ENCODE measurements at regions not wholly inside any gene's neighbourhood (a gene's known extent, or its start where the extent isn't known, plus 50 kb on each side); places are given as distances from the start of the nearest gene placed in this dataset.
"Not testable (repeated sequence)": the region's sequence is repeated elsewhere in the genome, so short reads cannot be mapped to it uniquely, and the experiment has no call there.

DNA sequence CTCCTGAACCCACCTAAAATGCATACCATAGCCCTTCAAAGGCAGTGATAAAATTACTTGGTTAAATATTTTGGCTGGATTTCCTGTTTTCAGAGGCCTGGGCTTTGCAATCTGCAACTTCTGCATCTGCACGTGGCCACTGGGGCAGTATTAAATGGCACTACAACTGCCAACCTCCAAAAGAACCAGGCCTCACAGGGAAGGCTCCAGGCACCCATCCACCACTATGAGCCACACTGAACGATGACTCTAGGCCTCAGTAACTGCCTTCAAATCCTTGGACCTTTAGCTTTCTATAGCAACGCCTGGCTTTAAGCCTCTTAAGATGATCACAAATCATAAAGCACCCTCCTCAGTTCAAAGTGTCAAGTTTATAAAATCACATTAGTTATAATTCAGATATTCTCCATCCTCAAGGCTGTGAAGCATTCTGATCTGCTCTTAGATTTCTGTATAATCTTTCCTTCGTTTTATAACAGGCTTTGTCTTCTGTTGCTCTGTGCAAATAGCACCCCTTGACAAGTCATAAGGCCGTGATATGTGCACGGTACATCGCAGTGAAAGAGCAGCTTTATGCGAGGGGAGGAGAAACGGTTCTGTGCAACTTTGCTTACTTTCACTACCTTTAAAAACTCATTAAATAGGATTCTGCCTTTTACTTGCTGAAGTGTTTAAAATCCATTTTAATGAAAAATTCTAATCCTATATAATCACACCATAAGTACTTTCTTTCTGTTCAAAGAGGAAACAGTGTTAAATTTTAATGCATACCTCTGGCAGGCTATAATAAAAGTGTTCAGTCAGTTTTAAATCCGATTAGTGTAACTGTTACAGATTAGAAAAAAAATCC, 196.4 kb upstream of the G2E3 start:
- TF ChIP-seq, protein P1, sequence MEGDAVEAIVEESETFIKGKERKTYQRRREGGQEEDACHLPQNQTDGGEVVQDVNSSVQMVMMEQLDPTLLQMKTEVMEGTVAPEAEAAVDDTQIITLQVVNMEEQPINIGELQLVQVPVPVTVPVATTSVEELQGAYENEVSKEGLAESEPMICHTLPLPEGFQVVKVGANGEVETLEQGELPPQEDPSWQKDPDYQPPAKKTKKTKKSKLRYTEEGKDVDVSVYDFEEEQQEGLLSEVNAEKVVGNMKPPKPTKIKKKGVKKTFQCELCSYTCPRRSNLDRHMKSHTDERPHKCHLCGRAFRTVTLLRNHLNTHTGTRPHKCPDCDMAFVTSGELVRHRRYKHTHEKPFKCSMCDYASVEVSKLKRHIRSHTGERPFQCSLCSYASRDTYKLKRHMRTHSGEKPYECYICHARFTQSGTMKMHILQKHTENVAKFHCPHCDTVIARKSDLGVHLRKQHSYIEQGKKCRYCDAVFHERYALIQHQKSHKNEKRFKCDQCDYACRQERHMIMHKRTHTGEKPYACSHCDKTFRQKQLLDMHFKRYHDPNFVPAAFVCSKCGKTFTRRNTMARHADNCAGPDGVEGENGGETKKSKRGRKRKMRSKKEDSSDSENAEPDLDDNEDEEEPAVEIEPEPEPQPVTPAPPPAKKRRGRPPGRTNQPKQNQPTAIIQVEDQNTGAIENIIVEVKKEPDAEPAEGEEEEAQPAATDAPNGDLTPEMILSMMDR (IDR thresholded peaks at IDR 0.05; ENCODE audit: insufficient read depth, low read depth, low read length): no peak
- TF ChIP-seq EZH2 (IDR thresholded peaks at IDR 0.05; ENCODE audit: insufficient read depth, low read length): no peak
- peaks cover 53% of the 10 kb centered on the region for H3K27me3 Mint-ChIP-seq (ENCODE audit: low read depth, unreplicated experiment)
- H3K27ac Mint-ChIP-seq (ENCODE audit: unreplicated experiment): no peak overlapping the region
- Histone ChIP-seq H3K36me3 (ENCODE audit: insufficient read depth, low read length) (no peaks in the 10 kb centered on the region), H3K9ac (ENCODE audit: low read length) (no peak overlapping the region), H3K9me3 (ENCODE audit: insufficient read depth, low read depth, low read length) (no peaks in the 10 kb centered on the region), H3K4me3 (ENCODE audit: insufficient read depth, low read depth, low read length) (no peak overlapping the region), H4K20me1 (ENCODE audit: insufficient read depth, low read length) (no peaks in the 10 kb centered on the region), H3K27ac (ENCODE audit: low read depth, low read length) (no peak overlapping the region), H2AFZ (ENCODE audit: low read depth, low read length) (no peak overlapping the region), H3K4me1 (ENCODE audit: insufficient read depth, low read length) (no peaks in the 10 kb centered on the region), H3K27me3 (ENCODE audit: insufficient read depth, low read length) (no peaks in the 10 kb centered on the region), H3K79me2 (ENCODE audit: insufficient read depth, low read length) (no peaks in the 10 kb centered on the region), H3K4me2 (ENCODE audit: low read length) (no peak overlapping the region)
- H3K9me3 Mint-ChIP-seq (ENCODE audit: unreplicated experiment): peaks cover 6% of the 10 kb centered on the region
- H3K4me3 Mint-ChIP-seq (ENCODE audit: unreplicated experiment): no peak overlapping the region
- H3K4me1 Mint-ChIP-seq (ENCODE audit: low read depth, unreplicated experiment): no peaks in the 10 kb centered on the region
- FAIRE-seq (no peak), DNase-seq (ENCODE audit: low read depth) (no peak)
- H3K36me3 Mint-ChIP-seq (ENCODE audit: low read depth, unreplicated experiment): no peaks in the 10 kb centered on the region

DNA sequence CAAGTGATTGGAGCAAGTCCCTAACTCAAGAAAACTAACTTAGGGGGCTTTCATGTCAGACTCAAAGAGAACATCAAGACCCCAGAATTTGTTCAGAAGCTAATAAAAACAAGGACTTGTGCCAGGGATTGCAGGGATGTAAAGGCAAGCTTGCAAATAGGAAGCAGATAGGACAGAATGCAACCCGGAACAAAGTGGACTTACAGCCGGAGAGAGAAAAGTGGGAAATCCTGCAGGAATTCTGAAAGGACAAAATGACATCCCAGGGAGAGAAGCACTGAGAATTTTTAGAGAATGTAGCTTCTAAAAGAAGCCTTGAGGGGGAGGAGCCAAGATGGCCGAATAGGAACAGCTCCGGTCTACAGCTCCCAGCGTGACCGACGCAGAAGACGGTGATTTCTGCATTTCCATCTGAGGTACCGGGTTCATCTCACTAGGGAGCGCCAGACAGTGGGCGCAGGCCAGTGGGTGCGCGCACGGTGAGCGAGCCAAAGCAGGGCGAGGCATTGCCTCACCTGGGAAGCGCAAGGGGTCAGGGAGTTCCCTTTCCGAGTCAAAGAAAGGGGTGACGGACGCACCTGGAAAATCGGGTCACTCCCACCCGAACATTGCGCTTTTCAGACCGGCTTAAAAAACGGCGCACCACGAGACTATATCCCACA, 195.6 kb upstream of the G2E3 start:
- not testable (repeated sequence) for H3K4me1 Mint-ChIP-seq (ENCODE audit: low read depth, unreplicated experiment); H3K27me3 ChIP-seq (ENCODE audit: insufficient read depth, low read length); H3K79me2 ChIP-seq (ENCODE audit: insufficient read depth, low read length); H4K20me1 ChIP-seq (ENCODE audit: insufficient read depth, low read length); H2AFZ ChIP-seq (ENCODE audit: low read depth, low read length); H3K9me3 Mint-ChIP-seq (ENCODE audit: unreplicated experiment); FAIRE-seq; H3K9me3 ChIP-seq (ENCODE audit: insufficient read depth, low read depth, low read length); H3K27ac Mint-ChIP-seq (ENCODE audit: unreplicated experiment); H3K36me3 Mint-ChIP-seq (ENCODE audit: low read depth, unreplicated experiment); H3K4me3 ChIP-seq (ENCODE audit: insufficient read depth, low read depth, low read length); H3K36me3 ChIP-seq (ENCODE audit: insufficient read depth, low read length); H3K9ac ChIP-seq (ENCODE audit: low read length); DNase-seq (ENCODE audit: low read depth); H3K4me3 Mint-ChIP-seq (ENCODE audit: unreplicated experiment); H3K4me2 ChIP-seq (ENCODE audit: low read length); H3K4me1 ChIP-seq (ENCODE audit: insufficient read depth, low read length); H3K27ac ChIP-seq (ENCODE audit: low read depth, low read length)
- H3K27me3 Mint-ChIP-seq (ENCODE audit: low read depth, unreplicated experiment): peaks cover 45% of the 10 kb centered on the region

- Histone ChIP-seq H3K4me1 (ENCODE audit: insufficient read depth, low read length) (no peaks in the 10 kb centered on the region), H4K20me1 (ENCODE audit: insufficient read depth, low read length) (no peaks in the 10 kb centered on the region), H3K27me3 (ENCODE audit: insufficient read depth, low read length) (no peaks in the 10 kb centered on the region), H3K79me2 (ENCODE audit: insufficient read depth, low read length) (no peaks in the 10 kb centered on the region), H3K9ac (ENCODE audit: low read length) (no peak overlapping the region), H3K36me3 (ENCODE audit: insufficient read depth, low read length) (no peaks in the 10 kb centered on the region), H2AFZ (ENCODE audit: low read depth, low read length) (no peak overlapping the region), H3K9me3 (ENCODE audit: insufficient read depth, low read depth, low read length) (no peaks in the 10 kb centered on the region), H3K4me3 (ENCODE audit: insufficient read depth, low read depth, low read length) (no peak overlapping the region), H3K4me2 (ENCODE audit: low read length) (no peak overlapping the region), H3K27ac (ENCODE audit: low read depth, low read length) (no peak overlapping the region)
- Mint-ChIP-seq H3K36me3 (ENCODE audit: low read depth, unreplicated experiment) (no peaks in the 10 kb centered on the region), H3K27ac (ENCODE audit: unreplicated experiment) (no peak overlapping the region), H3K27me3 (ENCODE audit: low read depth, unreplicated experiment) (peaks cover 18% of the 10 kb centered on the region), H3K4me3 (ENCODE audit: unreplicated experiment) (no peak overlapping the region), H3K4me1 (ENCODE audit: low read depth, unreplicated experiment) (no peaks in the 10 kb centered on the region), H3K9me3 (ENCODE audit: unreplicated experiment) (no peaks in the 10 kb centered on the region)
- no peak for TF ChIP-seq EZH2 (IDR thresholded peaks at IDR 0.05; ENCODE audit: insufficient read depth, low read length)
- TF ChIP-seq, protein P1 (IDR thresholded peaks at IDR 0.05; ENCODE audit: insufficient read depth, low read depth, low read length): no peak
- FAIRE-seq (no peak), DNase-seq (ENCODE audit: low read depth) (no peak)
Observed at GRCh38 chr14:30369502-30370180, 189.3 kb upstream of the G2E3 start.

All from astrocyte (in vitro differentiated cells and primary cell).